ENCODE measurements at regions not wholly inside any gene's neighbourhood (a gene's known extent, or its start where the extent isn't known, plus 50 kb on each side); places are given as distances from the start of the nearest gene placed in this dataset.

GRCh38 chr11:96483374-96483955 is 93.7 kb downstream of the JRKL start:
- TF ChIP-seq SP1 (IDR thresholded peaks at IDR 0.05) (no peak), ELF4 (IDR thresholded peaks at IDR 0.05) (no peak), CTBP1 (IDR thresholded peaks at IDR 0.05; ENCODE audit: borderline replicate concordance) (no peak), FOXK2 (IDR thresholded peaks at IDR 0.05) (no peak), ZNF384 (IDR thresholded peaks at IDR 0.05) (no peak), BHLHE40 (IDR thresholded peaks at IDR 0.05; ENCODE audit: borderline replicate concordance) (no peak)
